ENCODE measurements at regions not wholly inside any gene's neighbourhood (a gene's known extent, or its start where the extent isn't known, plus 50 kb on each side); places are given as distances from the start of the nearest gene placed in this dataset.

- no peak for TF ChIP-seq POLR2AphosphoS5 (IDR thresholded peaks at IDR 0.05; ENCODE audit: low read depth, low read length)
- TF ChIP-seq CTCF (IDR thresholded peaks at IDR 0.05), result no peak
- no peak for TF ChIP-seq SIN3A (IDR thresholded peaks at IDR 0.05; ENCODE audit: borderline replicate concordance, insufficient read depth, low read depth, low read length)
- no peak for TF ChIP-seq TCF7L2 (IDR thresholded peaks at IDR 0.05; ENCODE audit: low read depth, low read length)
- TF ChIP-seq, protein P1, sequence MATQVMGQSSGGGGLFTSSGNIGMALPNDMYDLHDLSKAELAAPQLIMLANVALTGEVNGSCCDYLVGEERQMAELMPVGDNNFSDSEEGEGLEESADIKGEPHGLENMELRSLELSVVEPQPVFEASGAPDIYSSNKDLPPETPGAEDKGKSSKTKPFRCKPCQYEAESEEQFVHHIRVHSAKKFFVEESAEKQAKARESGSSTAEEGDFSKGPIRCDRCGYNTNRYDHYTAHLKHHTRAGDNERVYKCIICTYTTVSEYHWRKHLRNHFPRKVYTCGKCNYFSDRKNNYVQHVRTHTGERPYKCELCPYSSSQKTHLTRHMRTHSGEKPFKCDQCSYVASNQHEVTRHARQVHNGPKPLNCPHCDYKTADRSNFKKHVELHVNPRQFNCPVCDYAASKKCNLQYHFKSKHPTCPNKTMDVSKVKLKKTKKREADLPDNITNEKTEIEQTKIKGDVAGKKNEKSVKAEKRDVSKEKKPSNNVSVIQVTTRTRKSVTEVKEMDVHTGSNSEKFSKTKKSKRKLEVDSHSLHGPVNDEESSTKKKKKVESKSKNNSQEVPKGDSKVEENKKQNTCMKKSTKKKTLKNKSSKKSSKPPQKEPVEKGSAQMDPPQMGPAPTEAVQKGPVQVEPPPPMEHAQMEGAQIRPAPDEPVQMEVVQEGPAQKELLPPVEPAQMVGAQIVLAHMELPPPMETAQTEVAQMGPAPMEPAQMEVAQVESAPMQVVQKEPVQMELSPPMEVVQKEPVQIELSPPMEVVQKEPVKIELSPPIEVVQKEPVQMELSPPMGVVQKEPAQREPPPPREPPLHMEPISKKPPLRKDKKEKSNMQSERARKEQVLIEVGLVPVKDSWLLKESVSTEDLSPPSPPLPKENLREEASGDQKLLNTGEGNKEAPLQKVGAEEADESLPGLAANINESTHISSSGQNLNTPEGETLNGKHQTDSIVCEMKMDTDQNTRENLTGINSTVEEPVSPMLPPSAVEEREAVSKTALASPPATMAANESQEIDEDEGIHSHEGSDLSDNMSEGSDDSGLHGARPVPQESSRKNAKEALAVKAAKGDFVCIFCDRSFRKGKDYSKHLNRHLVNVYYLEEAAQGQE (IDR thresholded peaks at IDR 0.05; ENCODE audit: insufficient read depth in 1 of 2, low read depth in 2 of 2, low read length in 1 of 2), result no peak
These were observed 235.8 kb downstream of the RAP2B start for GRCh38 chr3:153397794-153398193.

Measured in Panc1 (cell line).